Endothelial cell of umbilical vein (primary cell): ENCODE measurements at regions not wholly inside any gene's neighbourhood (a gene's known extent, or its start where the extent isn't known, plus 50 kb on each side); places are given as distances from the start of the nearest gene placed in this dataset.

ENCODE experiments used
- BruUV-seq: library from RNA; stranded (reverse); fragments of 400-500 nt; replicated peaks from 2 replicates; lab custom pipeline; 2021; lab: Mats Ljungman, UMichigan
- CTCF ChIA-PET: fragments of 300-600, 350-600 bp; sonication (Branson Sonifier 250); formaldehyde crosslinking; loops from one replicate; lab custom pipeline; 2021; ENCODE audit warnings: antibody characterized with exemption, inconsistent platforms; lab: Charles Lee
- POLR2A ChIA-PET: fragments of 300-600, 350-600 bp; sonication (Branson Sonifier 250); formaldehyde crosslinking; loops from one replicate; lab custom pipeline; 2021; ENCODE audit warnings: antibody characterized with exemption, inconsistent platforms; lab: Charles Lee
- DNase-seq: peaks from one replicate; pipeline ENCODE4 v3.0.0-alpha.2; 2011; ENCODE audit warnings: low read depth, low spot score
- FAIRE-seq: peaks from 2 replicates; lab custom pipeline; 2011; peaks lifted over from hg19 to GRCh38; lab: Jason Lieb, UNC
- H2AFZ ChIP-seq: 2 replicates; pipeline ENCODE4 v1.6.0; 2012; ENCODE audit warnings: low read depth, low read length, control low read depth, inconsistent platforms
- H3K27ac ChIP-seq: 2 replicates; pipeline ENCODE4 v1.5.1; 2011; ENCODE audit warnings: low read depth, mild to moderate bottlenecking, control low read depth, low read length, moderate library complexity; ENCODE audit not compliant: insufficient read depth
- H3K27me3 ChIP-seq, 2 experiments: 2 replicates each; pipeline versions ENCODE4 v1.6.0 to v1.6.1; 2011; ENCODE audit warnings: low read length in 2 of 2, mixed read lengths in 1 of 2; ENCODE audit not compliant: control insufficient read depth in 2 of 2, insufficient read depth in 2 of 2
- H3K36me3 ChIP-seq, 2 experiments: 2 replicates in 1 of 2; 3 replicates in 1 of 2; pipeline ENCODE4 v1.5.1; 2011; ENCODE audit warnings: low read length in 2 of 2, mild to moderate bottlenecking in 1 of 2, moderate library complexity in 1 of 2; ENCODE audit not compliant: control insufficient read depth in 2 of 2, insufficient read depth in 2 of 2; ENCODE audit errors: extremely low read depth in 1 of 2
- H3K4me1 ChIP-seq: 3 replicates; pipeline ENCODE4 v1.5.1; 2011; ENCODE audit warnings: mild to moderate bottlenecking, low read length; ENCODE audit not compliant: control insufficient read depth, insufficient read depth; ENCODE audit errors: extremely low read depth
- H3K4me2 ChIP-seq: 2 replicates; pipeline ENCODE4 v1.6.1; 2011; ENCODE audit warnings: low read length, control low read depth, mixed read lengths; ENCODE audit not compliant: insufficient read depth
- H3K4me3 ChIP-seq, 3 experiments: fragments of 200-600 bp in 1 of 3; sonication (generic), shearing (Covaris generic) in 1 of 3; replicated peaks in 1 of 3; 2 replicates each; pipeline ENCODE4 v1.5.1; 2011 to 2016; ENCODE audit warnings: control low read depth in 3 of 3, low read length in 3 of 3, mild to moderate bottlenecking in 2 of 3, inconsistent platforms in 1 of 3, low read depth in 1 of 3, moderate library complexity in 1 of 3; ENCODE audit not compliant: insufficient read depth in 1 of 3
- H3K79me2 ChIP-seq: 2 replicates; pipeline ENCODE4 v1.6.0; 2012; ENCODE audit warnings: low read length, inconsistent platforms; ENCODE audit not compliant: control insufficient read depth, insufficient read depth
- H3K9ac ChIP-seq: replicated peaks from 2 replicates; pipeline ENCODE3; 2011; ENCODE audit warnings: low read length, control low read depth; ENCODE audit not compliant: insufficient read depth; ENCODE audit errors: extremely low read depth
- H3K9me1 ChIP-seq: replicated peaks from 3 replicates; pipeline ENCODE4 v1.6.0; 2011; ENCODE audit warnings: mild to moderate bottlenecking, low read length; ENCODE audit not compliant: control insufficient read depth, insufficient read depth; ENCODE audit errors: extremely low read depth
- H3K9me3 ChIP-seq: replicated peaks from 2 replicates; pipeline ENCODE4 v1.5.1; 2012; ENCODE audit warnings: low read length, inconsistent platforms; ENCODE audit not compliant: control insufficient read depth, insufficient read depth
- H4K20me1 ChIP-seq: replicated peaks from 2 replicates; pipeline ENCODE3; 2011; ENCODE audit warnings: mild to moderate bottlenecking, low read length; ENCODE audit not compliant: control insufficient read depth, insufficient read depth; ENCODE audit errors: extremely low read depth
- CTCF ChIP-seq, 2 donors: IDR thresholded peaks; 1 replicate in 1 of 2; 2 replicates in 1 of 2; pipeline ENCODE4 v1.5.1; 2011; ENCODE audit warnings: low read length in 2 of 2, mild to moderate bottlenecking in 2 of 2, moderate library complexity in 2 of 2, control low read depth in 1 of 2, inconsistent platforms in 1 of 2, low read depth in 1 of 2; ENCODE audit not compliant: insufficient read depth in 1 of 2; ENCODE audit errors: extremely low read depth in 1 of 2
- EZH2 ChIP-seq: IDR thresholded peaks from 2 replicates; pipeline ENCODE4 v1.6.1; 2012; ENCODE audit warnings: borderline replicate concordance, low read depth, mild to moderate bottlenecking, moderate library complexity, low read length, inconsistent platforms; ENCODE audit not compliant: severe bottlenecking
- FOS ChIP-seq: IDR thresholded peaks from 2 replicates; pipeline ENCODE4 v1.6.1; 2011; ENCODE audit warnings: mild to moderate bottlenecking, low read length, moderate library complexity, borderline replicate concordance; ENCODE audit not compliant: insufficient read depth
- GATA2 ChIP-seq: IDR thresholded peaks from 2 replicates; pipeline ENCODE4 v1.7.0; 2011; ENCODE audit warnings: low read depth, mild to moderate bottlenecking, moderate library complexity, mixed read lengths, low read length; ENCODE audit not compliant: insufficient read length, insufficient read depth
- JUN ChIP-seq: IDR thresholded peaks from 2 replicates; pipeline ENCODE4 v1.6.1; 2011; ENCODE audit warnings: borderline replicate concordance, low read depth; ENCODE audit not compliant: insufficient read length, insufficient read depth
- MAX ChIP-seq: IDR thresholded peaks from 2 replicates; pipeline ENCODE4 v1.6.1; 2011; ENCODE audit not compliant: insufficient read depth, insufficient read length
- MYC ChIP-seq: IDR thresholded peaks from one replicate; pipeline ENCODE4 v1.6.1; 2011; ENCODE audit warnings: mild to moderate bottlenecking, low read depth, low read length
- POLR2A ChIP-seq: IDR thresholded peaks from 2 replicates; pipeline ENCODE4 v1.6.1; 2012; ENCODE audit warnings: low read depth, mild to moderate bottlenecking, control low read depth, low read length
- POLR2AphosphoS5 ChIP-seq: IDR thresholded peaks from 2 replicates; pipeline ENCODE4 v1.6.1; 2012; ENCODE audit warnings: low read depth, mild to moderate bottlenecking, control low read depth, low read length, moderate library complexity; ENCODE audit not compliant: insufficient read depth
- dilution Hi-C: fragments of 300-500 bp; cut with MboI; formaldehyde crosslinking; loops from one replicate; pipeline ENCODE4 v1.15.0; 2019; ENCODE audit warnings: low sequenced_read_pairs; ENCODE audit not compliant: extremely low pct_ligation_motif_present
- intact Hi-C: fragments of 100-400 bp; cut with micrococcal nuclease; formaldehyde crosslinking; loops from one replicate; pipeline ENCODE4 v1.10.0; 2022

GRCh38 chr6:26305641-26305969 is 59.4 kb upstream of the BTN3A2 start:
- H2AFZ ChIP-seq, result peak overlapping the region; percentile 9
- ChIA-PET POLR2A (interaction anchor here (1.1 kb wide), 1 partner anchor 89 kb away, joined by 4 read pairs; a partner anchor contains a TSS), CTCF (no interaction called here)
- H3K27me3 ChIP-seq, result peaks cover 17 to 19% of the 10 kb centered on the region in 2 experiments
- intact Hi-C loops, result loop anchor here (1.0 kb wide), 1 partner anchor 8 kb away; no protein-coding TSS in a partner anchor
- H3K9me1 ChIP-seq, result no peaks in the 10 kb centered on the region
- FAIRE-seq (peak; percentile 42), DNase-seq (no peak)
- no peak overlapping the region for H3K27ac ChIP-seq
- dilution Hi-C loops, result no loop called here
- no peak overlapping the region for H3K4me3 ChIP-seq
- H3K36me3 ChIP-seq, result no peaks in the 10 kb centered on the region
- peak overlapping the region; percentile 17 for H3K4me2 ChIP-seq
- BruUV-seq, result no TSS peak
- TF ChIP-seq MYC (no peak), POLR2A (no peak), EZH2 (no peak), GATA2 (no peak), FOS (no peak), POLR2AphosphoS5 (no peak), CTCF (IDR thresholded peaks at IDR 0.05; ENCODE audit: extremely low read depth in 1 of 2, insufficient read depth in 1 of 2, low read depth in 1 of 2, low read length in 2 of 2) (no peak), MAX (no peak), JUN (no peak)
- H3K9ac ChIP-seq, result no peak overlapping the region
- no peaks in the 10 kb centered on the region for H3K79me2 ChIP-seq
- no peaks in the 10 kb centered on the region for H4K20me1 ChIP-seq
- no peaks in the 10 kb centered on the region for H3K9me3 ChIP-seq
- no peaks in the 10 kb centered on the region for H3K4me1 ChIP-seq
